Right forelimb (tissue), 1 donor: ENCODE measurements at regions not wholly inside any gene's neighbourhood (a gene's known extent, or its start where the extent isn't known, plus 50 kb on each side); places are given as distances from the start of the nearest gene placed in this dataset.

Experiments
- DNase-seq: peaks from one replicate; pipeline ENCODE4 v3.0.0-alpha.2; 2018

- no peak for DNase-seq
Observed at GRCh38 chr14:98366429-98366828, 905.6 kb downstream of the BCL11B start.

GRCh38 chr14:98368221-98368620, 903.8 kb downstream of the BCL11B start:
- no peak for DNase-seq

GRCh38 chr14:98368916-98369315, 903.1 kb downstream of the BCL11B start:
- no peak for DNase-seq

- no peak for DNase-seq
Observed at GRCh38 chr14:98369344-98369743, 902.7 kb downstream of the BCL11B start.

- DNase-seq: no peak
Observed at GRCh38 chr14:98370352-98370751, 901.6 kb downstream of the BCL11B start.

GRCh38 chr14:98371141-98371540, 900.9 kb downstream of the BCL11B start:
- no peak for DNase-seq

GRCh38 chr14:98374136-98374535, 897.9 kb downstream of the BCL11B start:
- DNase-seq: no peak

GRCh38 chr14:98375566-98375965, 896.4 kb downstream of the BCL11B start:
- DNase-seq: no peak

GRCh38 chr14:98379830-98380229, 892.2 kb downstream of the BCL11B start:
- DNase-seq: no peak

GRCh38 chr14:98382662-98383061, 889.3 kb downstream of the BCL11B start:
- DNase-seq: no peak

- DNase-seq: no peak
Observed at GRCh38 chr14:98385851-98386250, 886.1 kb downstream of the BCL11B start.

GRCh38 chr14:98391061-98391460, 880.9 kb downstream of the BCL11B start:
- no peak for DNase-seq

- no peak for DNase-seq
Observed at GRCh38 chr14:98393527-98393926, 878.5 kb downstream of the BCL11B start.

GRCh38 chr14:98404811-98405210, 867.2 kb downstream of the BCL11B start:
- no peak for DNase-seq

- DNase-seq: no peak
Observed at GRCh38 chr14:98408024-98408555, 863.9 kb downstream of the BCL11B start.

GRCh38 chr14:98408713-98409112, 863.3 kb downstream of the BCL11B start:
- DNase-seq: no peak

- no peak for DNase-seq
Observed at GRCh38 chr14:98411154-98411553, 860.8 kb downstream of the BCL11B start.

GRCh38 chr14:98412431-98412830, 859.6 kb downstream of the BCL11B start:
- DNase-seq: no peak

- DNase-seq: no peak
Observed at GRCh38 chr14:98415766-98416165, 856.2 kb downstream of the BCL11B start.

GRCh38 chr14:98417001-98417400, 855.0 kb downstream of the BCL11B start:
- no peak for DNase-seq

- DNase-seq: no peak
Observed at GRCh38 chr14:98428483-98428994, 843.5 kb downstream of the BCL11B start.

GRCh38 chr14:98433436-98433835, 838.6 kb downstream of the BCL11B start:
- no peak for DNase-seq

- DNase-seq: no peak
Observed at GRCh38 chr14:98437113-98437512, 834.9 kb downstream of the BCL11B start.

GRCh38 chr14:98444077-98444476, 827.9 kb downstream of the BCL11B start:
- DNase-seq: no peak

GRCh38 chr14:98445718-98446117, 826.3 kb downstream of the BCL11B start:
- DNase-seq: no peak
